Body of pancreas (tissue), 4 donors: ENCODE measurements at regions not wholly inside any gene's neighbourhood (a gene's known extent, or its start where the extent isn't known, plus 50 kb on each side); places are given as distances from the start of the nearest gene placed in this dataset.

ENCODE experiments used
- ATAC-seq: fragments of 150-250 bp; one replicate; pipeline ENCODE4 v1.9.1; 2016
- DNase-seq, 4 donors: peaks; one replicate each; pipeline ENCODE4 v3.0.0-alpha.2; 2019
- H3K27ac ChIP-seq, 4 donors: fragments of 200-600 bp; sonication (generic); 1 replicate in 3 of 4; 2 replicates in 1 of 4; pipeline versions ENCODE4 v1.5.1 to v1.6.1; 2016 to 2019; ENCODE audit warnings: mild to moderate bottlenecking in 1 of 4, mixed read lengths in 1 of 4, moderate library complexity in 1 of 4
- H3K27me3 ChIP-seq, 2 donors: fragments of 200-600 bp; sonication (generic); one replicate each; pipeline ENCODE4 v1.6.0; 2016; ENCODE audit warnings: mild to moderate bottlenecking in 1 of 2
- H3K36me3 ChIP-seq, 2 donors: fragments of 200-600 bp; sonication (generic); replicated peaks in 1 of 2; 2 replicates each; pipeline ENCODE4 v1.5.1; 2016; ENCODE audit warnings: low read depth in 2 of 2; ENCODE audit not compliant: insufficient read depth in 1 of 2
- H3K4me1 ChIP-seq: fragments of 200-600 bp; sonication (generic); one replicate; pipeline ENCODE4 v1.6.0; 2016
- H3K4me3 ChIP-seq, 2 donors: fragments of 200-600 bp; sonication (generic); 1 replicate in 1 of 2; 2 replicates in 1 of 2; pipeline ENCODE4 v1.5.1; 2016 to 2019
- H3K9me3 ChIP-seq, 3 donors: fragments of 200-600 bp; sonication (generic); 1 replicate in 2 of 3; 2 replicates in 1 of 3; pipeline ENCODE4 v1.5.1; 2016
- CTCF ChIP-seq, 7 experiments: fragments of 450-650 bp in 4 of 7; fragments of 200-600 bp in 3 of 7; sonication (generic) in 3 of 7; IDR thresholded peaks; one replicate each; pipeline ENCODE4 v1.5.1; 2016 to 2019; ENCODE audit warnings: antibody characterized with exemption in 7 of 7
- POLR2A ChIP-seq, 3 donors: fragments of 450-650 bp; IDR thresholded peaks; one replicate each; pipeline ENCODE4 v1.6.1; 2016; ENCODE audit warnings: antibody characterized with exemption in 3 of 3, mild to moderate bottlenecking in 2 of 3
- WGBS, 2 donors: methylation state at CpG; one replicate each; pipeline ENCODE4 v1.1.5; 2017; 5-methylcytosine and 5-hydroxymethylcytosine counted together
- intact Hi-C: fragments of 100-400 bp; cut with DNase I; formaldehyde crosslinking; loops from one replicate; pipeline ENCODE4 v1.15.1; 2023

GRCh38 chr19:32255536-32256295 is 89.7 kb upstream of the ZNF507 start:
- no peak overlapping the region for H3K27ac ChIP-seq
- 64 to 69% methylated on average over 8 of the region's 8 CpGs for WGBS, 2 donors
- DNase-seq (no peak), ATAC-seq (no peak)
- TF ChIP-seq CTCF (IDR thresholded peaks at IDR 0.05) (no peak), POLR2A (IDR thresholded peaks at IDR 0.05) (no peak)
- H3K4me3 ChIP-seq = no peak overlapping the region
- H3K4me1 ChIP-seq = no peaks in the 10 kb centered on the region
- no peaks in the 10 kb centered on the region for H3K27me3 ChIP-seq
- intact Hi-C loops = no loop called here
- H3K36me3 ChIP-seq = no peaks in the 10 kb centered on the region
- H3K9me3 ChIP-seq = no peaks in the 10 kb centered on the region

- ATAC-seq = no peak
- Histone ChIP-seq H3K36me3 (no peaks in the 10 kb centered on the region), H3K4me3 (no peak overlapping the region), H3K4me1 (no peaks in the 10 kb centered on the region), H3K27ac (no peak overlapping the region), H3K9me3 (no peaks in the 10 kb centered on the region), H3K27me3 (no peaks in the 10 kb centered on the region)
- 61 to 68% methylated on average over 11 to 15 of the region's 15 CpGs for WGBS, 2 donors
- no peak for TF ChIP-seq CTCF (IDR thresholded peaks at IDR 0.05)
- TF ChIP-seq POLR2A (IDR thresholded peaks at IDR 0.05) = no peak
- intact Hi-C loops = no loop called here
- no peak for DNase-seq
Observed at GRCh38 chr19:32256341-32256975, 89.0 kb upstream of the ZNF507 start.

GRCh38 chr19:32257326-32258073 is 87.9 kb upstream of the ZNF507 start:
- H3K27ac ChIP-seq = no peak overlapping the region
- no peak for TF ChIP-seq POLR2A (IDR thresholded peaks at IDR 0.05)
- TF ChIP-seq CTCF (IDR thresholded peaks at IDR 0.05) = no peak
- no peaks in the 10 kb centered on the region for H3K4me1 ChIP-seq
- ATAC-seq = no peak
- no peak overlapping the region for H3K4me3 ChIP-seq
- H3K9me3 ChIP-seq = no peaks in the 10 kb centered on the region
- H3K27me3 ChIP-seq = no peaks in the 10 kb centered on the region
- 55 to 64% methylated on average over 12 of the region's 12 CpGs for WGBS, 2 donors
- no peaks in the 10 kb centered on the region for H3K36me3 ChIP-seq
- no peak for DNase-seq
- intact Hi-C loops = no loop called here

GRCh38 chr19:32258167-32258566 is 87.2 kb upstream of the ZNF507 start:
- H3K4me1 ChIP-seq = no peaks in the 10 kb centered on the region
- intact Hi-C loops = no loop called here
- H3K36me3 ChIP-seq = no peaks in the 10 kb centered on the region
- no peak overlapping the region for H3K27ac ChIP-seq
- H3K27me3 ChIP-seq = no peaks in the 10 kb centered on the region
- H3K9me3 ChIP-seq = no peaks in the 10 kb centered on the region
- TF ChIP-seq POLR2A (IDR thresholded peaks at IDR 0.05) (no peak), CTCF (IDR thresholded peaks at IDR 0.05) (no peak)
- no peak for DNase-seq
- WGBS, 2 donors = 60 to 61% methylated on average over 2 of the region's 2 CpGs
- ATAC-seq = no peak
- no peak overlapping the region for H3K4me3 ChIP-seq
